Esophagus squamous epithelium (tissue), 4 donors: ENCODE measurements at regions not wholly inside any gene's neighbourhood (a gene's known extent, or its start where the extent isn't known, plus 50 kb on each side); places are given as distances from the start of the nearest gene placed in this dataset.

Experiments
- POLR2A ChIP-seq, 4 donors: fragments of 450-650 bp; IDR thresholded peaks; one replicate each; pipeline ENCODE4 v1.6.1; 2017; ENCODE audit warnings: antibody characterized with exemption in 4 of 4, mild to moderate bottlenecking in 4 of 4, moderate library complexity in 3 of 4
- TF ChIP-seq, protein P1 (sequence below), 6 experiments: fragments of 450-650 bp in 4 of 6; fragments of 200-600 bp in 2 of 6; sonication (generic) in 2 of 6; IDR thresholded peaks; one replicate each; pipeline ENCODE4 v1.5.1; 2016 to 2019; ENCODE audit warnings: antibody characterized with exemption in 6 of 6, mild to moderate bottlenecking in 4 of 6, moderate library complexity in 4 of 6

DNA sequence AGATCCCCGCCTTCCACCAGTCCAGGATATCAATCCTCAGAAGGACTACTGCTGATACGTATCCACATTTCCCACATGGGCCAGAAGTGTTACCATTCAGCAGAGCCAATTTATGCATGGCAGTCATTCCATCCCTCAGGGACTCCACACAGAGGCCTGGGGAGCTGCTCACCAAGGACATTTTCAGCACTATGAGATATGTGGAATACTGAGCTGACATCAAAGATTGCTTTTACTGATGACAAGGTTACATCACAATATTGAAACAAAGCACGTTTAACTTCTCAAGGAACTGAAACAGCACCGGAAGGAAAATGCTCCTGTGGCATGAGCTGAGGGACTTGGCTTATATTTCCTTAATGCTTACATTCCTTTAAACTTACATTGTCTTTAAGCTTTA, 335.1 kb downstream of the BMPER start:
- TF ChIP-seq, protein P1, sequence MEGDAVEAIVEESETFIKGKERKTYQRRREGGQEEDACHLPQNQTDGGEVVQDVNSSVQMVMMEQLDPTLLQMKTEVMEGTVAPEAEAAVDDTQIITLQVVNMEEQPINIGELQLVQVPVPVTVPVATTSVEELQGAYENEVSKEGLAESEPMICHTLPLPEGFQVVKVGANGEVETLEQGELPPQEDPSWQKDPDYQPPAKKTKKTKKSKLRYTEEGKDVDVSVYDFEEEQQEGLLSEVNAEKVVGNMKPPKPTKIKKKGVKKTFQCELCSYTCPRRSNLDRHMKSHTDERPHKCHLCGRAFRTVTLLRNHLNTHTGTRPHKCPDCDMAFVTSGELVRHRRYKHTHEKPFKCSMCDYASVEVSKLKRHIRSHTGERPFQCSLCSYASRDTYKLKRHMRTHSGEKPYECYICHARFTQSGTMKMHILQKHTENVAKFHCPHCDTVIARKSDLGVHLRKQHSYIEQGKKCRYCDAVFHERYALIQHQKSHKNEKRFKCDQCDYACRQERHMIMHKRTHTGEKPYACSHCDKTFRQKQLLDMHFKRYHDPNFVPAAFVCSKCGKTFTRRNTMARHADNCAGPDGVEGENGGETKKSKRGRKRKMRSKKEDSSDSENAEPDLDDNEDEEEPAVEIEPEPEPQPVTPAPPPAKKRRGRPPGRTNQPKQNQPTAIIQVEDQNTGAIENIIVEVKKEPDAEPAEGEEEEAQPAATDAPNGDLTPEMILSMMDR (IDR thresholded peaks at IDR 0.05), result no peak
- TF ChIP-seq POLR2A (IDR thresholded peaks at IDR 0.05), result no peak
